ENCODE measurements at regions not wholly inside any gene's neighbourhood (a gene's known extent, or its start where the extent isn't known, plus 50 kb on each side); places are given as distances from the start of the nearest gene placed in this dataset.

- no peak for DNase-seq
These were observed 974.2 kb downstream of the NSUN3 start for GRCh38 chr3:95037097-95037496.

- no peak for DNase-seq
These were observed 975.1 kb downstream of the NSUN3 start for GRCh38 chr3:95037927-95038326.

- DNase-seq, result no peak
These were observed 981.2 kb downstream of the NSUN3 start for GRCh38 chr3:95044101-95044500.

- no peak for DNase-seq
These were observed 985.7 kb downstream of the NSUN3 start for GRCh38 chr3:95048564-95048963.

GRCh38 chr3:95049841-95050240, 987.0 kb downstream of the NSUN3 start:
- no peak for DNase-seq

- no peak for DNase-seq
These were observed 992.4 kb downstream of the NSUN3 start for GRCh38 chr3:95055288-95055687.

- DNase-seq, result no peak
These were observed 1019.3 kb downstream of the NSUN3 start for GRCh38 chr3:95082191-95082590.

- DNase-seq, result no peak
These were observed 1021.9 kb downstream of the NSUN3 start for GRCh38 chr3:95084738-95085137.

- no peak for DNase-seq
These were observed 1025.6 kb downstream of the NSUN3 start for GRCh38 chr3:95088464-95088863.

- DNase-seq, result no peak
These were observed 1034.6 kb downstream of the NSUN3 start for GRCh38 chr3:95097493-95097892.

GRCh38 chr3:95120921-95121320, 1058.1 kb downstream of the NSUN3 start:
- DNase-seq, result no peak

- no peak for DNase-seq
These were observed 1060.2 kb downstream of the NSUN3 start for GRCh38 chr3:95123104-95123503.

- DNase-seq, result no peak
These were observed 1072.0 kb downstream of the NSUN3 start for GRCh38 chr3:95134693-95135413.

GRCh38 chr3:95148107-95148506, 1085.2 kb downstream of the NSUN3 start:
- DNase-seq, result no peak

- DNase-seq, result no peak
These were observed 1088.7 kb downstream of the NSUN3 start for GRCh38 chr3:95151590-95151989.

GRCh38 chr3:95154766-95155165, 1091.9 kb downstream of the NSUN3 start:
- no peak for DNase-seq

- DNase-seq, result no peak
These were observed 1099.9 kb downstream of the NSUN3 start for GRCh38 chr3:95162794-95163193.

GRCh38 chr3:95167748-95168147, 1104.9 kb downstream of the NSUN3 start:
- no peak for DNase-seq

- no peak for DNase-seq
These were observed 1105.7 kb downstream of the NSUN3 start for GRCh38 chr3:95168526-95168925.

- DNase-seq, result no peak
These were observed 1109.5 kb downstream of the NSUN3 start for GRCh38 chr3:95172164-95172943.

- DNase-seq, result no peak
These were observed 1114.2 kb downstream of the NSUN3 start for GRCh38 chr3:95177096-95177495.

- no peak for DNase-seq
These were observed 1121.2 kb downstream of the NSUN3 start for GRCh38 chr3:95184038-95184437.

GRCh38 chr3:95189348-95189747, 1126.5 kb downstream of the NSUN3 start:
- DNase-seq, result no peak

GRCh38 chr3:95197661-95198060, 1134.8 kb downstream of the NSUN3 start:
- DNase-seq, result no peak

All from hippocampal formation (tissue), 2 donors.